ENCODE measurements at regions not wholly inside any gene's neighbourhood (a gene's known extent, or its start where the extent isn't known, plus 50 kb on each side); places are given as distances from the start of the nearest gene placed in this dataset.

DNA sequence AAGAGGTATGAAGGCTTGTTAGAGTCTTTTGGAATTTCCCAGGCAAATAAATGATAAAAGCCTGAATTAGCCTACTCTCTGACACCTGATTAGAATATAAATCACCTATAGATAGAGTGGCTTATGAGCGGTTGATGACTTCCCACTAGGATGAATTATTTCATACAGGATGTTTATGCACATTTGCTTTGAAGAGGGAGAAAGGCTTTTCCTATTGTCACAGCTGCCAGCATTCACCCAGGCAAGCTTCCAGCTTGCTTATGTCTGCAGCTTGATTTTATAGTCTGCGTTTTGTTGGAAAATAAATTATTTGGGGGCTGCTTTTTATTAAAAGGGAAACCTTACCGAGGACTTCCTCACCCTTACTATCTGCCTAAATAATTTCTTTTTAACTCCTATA lies 51.3 kb upstream of the EIF2S2 start:
- peaks cover 41% of the 10 kb centered on the region for H3K4me1 Mint-ChIP-seq (ENCODE audit: unreplicated experiment)
- peak overlapping the region; percentile 48 for H3K27ac Mint-ChIP-seq (ENCODE audit: unreplicated experiment)
- no peak overlapping the region for H3K4me3 Mint-ChIP-seq (ENCODE audit: unreplicated experiment)
- H3K27me3 Mint-ChIP-seq (ENCODE audit: unreplicated experiment), result peaks cover 2% of the 10 kb centered on the region
- no peak for DNase-seq (ENCODE audit: low spot score)
- H3K36me3 Mint-ChIP-seq (ENCODE audit: low read depth, unreplicated experiment), result no peaks in the 10 kb centered on the region
- TF ChIP-seq, protein P1, sequence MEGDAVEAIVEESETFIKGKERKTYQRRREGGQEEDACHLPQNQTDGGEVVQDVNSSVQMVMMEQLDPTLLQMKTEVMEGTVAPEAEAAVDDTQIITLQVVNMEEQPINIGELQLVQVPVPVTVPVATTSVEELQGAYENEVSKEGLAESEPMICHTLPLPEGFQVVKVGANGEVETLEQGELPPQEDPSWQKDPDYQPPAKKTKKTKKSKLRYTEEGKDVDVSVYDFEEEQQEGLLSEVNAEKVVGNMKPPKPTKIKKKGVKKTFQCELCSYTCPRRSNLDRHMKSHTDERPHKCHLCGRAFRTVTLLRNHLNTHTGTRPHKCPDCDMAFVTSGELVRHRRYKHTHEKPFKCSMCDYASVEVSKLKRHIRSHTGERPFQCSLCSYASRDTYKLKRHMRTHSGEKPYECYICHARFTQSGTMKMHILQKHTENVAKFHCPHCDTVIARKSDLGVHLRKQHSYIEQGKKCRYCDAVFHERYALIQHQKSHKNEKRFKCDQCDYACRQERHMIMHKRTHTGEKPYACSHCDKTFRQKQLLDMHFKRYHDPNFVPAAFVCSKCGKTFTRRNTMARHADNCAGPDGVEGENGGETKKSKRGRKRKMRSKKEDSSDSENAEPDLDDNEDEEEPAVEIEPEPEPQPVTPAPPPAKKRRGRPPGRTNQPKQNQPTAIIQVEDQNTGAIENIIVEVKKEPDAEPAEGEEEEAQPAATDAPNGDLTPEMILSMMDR (IDR thresholded peaks at IDR 0.05; ENCODE audit: unreplicated experiment), result no peak
- no peaks in the 10 kb centered on the region for H3K9me3 Mint-ChIP-seq (ENCODE audit: unreplicated experiment)

GRCh38 chr20:34164381-34164984 lies 52.4 kb upstream of the EIF2S2 start:
- Mint-ChIP-seq H3K36me3 (ENCODE audit: low read depth, unreplicated experiment) (no peaks in the 10 kb centered on the region), H3K4me1 (ENCODE audit: unreplicated experiment) (peaks cover 29% of the 10 kb centered on the region), H3K27me3 (ENCODE audit: unreplicated experiment) (peaks cover 2% of the 10 kb centered on the region), H3K9me3 (ENCODE audit: unreplicated experiment) (no peaks in the 10 kb centered on the region), H3K4me3 (ENCODE audit: unreplicated experiment) (no peak overlapping the region), H3K27ac (ENCODE audit: unreplicated experiment) (peak overlapping the region; percentile 87)
- DNase-seq (ENCODE audit: low spot score), result no peak
- TF ChIP-seq, protein P1 (IDR thresholded peaks at IDR 0.05; ENCODE audit: unreplicated experiment), result no peak

DNA sequence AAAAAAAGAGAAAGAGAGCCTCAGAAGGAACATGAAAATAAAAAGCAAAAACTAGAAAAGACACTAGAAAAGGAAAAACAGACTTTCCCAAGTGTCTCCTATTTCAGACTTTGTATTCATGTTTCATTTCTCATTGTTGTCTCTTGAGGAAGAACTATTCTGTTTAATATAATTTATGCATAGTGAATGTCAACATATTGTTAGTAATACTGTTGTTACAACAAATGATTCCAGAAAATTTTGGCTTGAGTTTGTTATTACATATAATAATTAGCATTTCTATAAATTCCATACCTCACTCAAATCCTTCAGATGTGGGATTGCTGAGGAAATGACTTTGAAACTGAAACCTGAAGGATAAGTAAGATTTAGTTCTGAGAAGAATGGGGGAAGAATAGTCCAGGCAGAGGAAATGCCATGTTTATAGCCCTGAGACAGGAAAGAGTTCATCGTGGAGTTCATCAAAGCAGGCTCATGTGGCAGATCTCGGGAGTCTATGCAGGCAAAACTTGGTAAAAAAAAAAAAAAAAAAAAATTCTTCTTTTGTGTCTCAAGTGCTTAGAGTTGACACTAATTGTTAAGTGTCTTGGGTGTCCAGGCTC lies 53.1 kb upstream of the EIF2S2 start:
- Mint-ChIP-seq H3K27ac (ENCODE audit: unreplicated experiment) (peak overlapping the region; percentile 92), H3K4me1 (ENCODE audit: unreplicated experiment) (peaks cover 31% of the 10 kb centered on the region), H3K36me3 (ENCODE audit: low read depth, unreplicated experiment) (no peaks in the 10 kb centered on the region), H3K9me3 (ENCODE audit: unreplicated experiment) (no peaks in the 10 kb centered on the region), H3K27me3 (ENCODE audit: unreplicated experiment) (peaks cover 2% of the 10 kb centered on the region), H3K4me3 (ENCODE audit: unreplicated experiment) (no peak overlapping the region)
- DNase-seq (ENCODE audit: low spot score), result no peak
- TF ChIP-seq, protein P1 (IDR thresholded peaks at IDR 0.05; ENCODE audit: unreplicated experiment), result no peak

GRCh38 chr20:34171640-34172039 lies 59.6 kb upstream of the EIF2S2 start:
- no peaks in the 10 kb centered on the region for H3K36me3 Mint-ChIP-seq (ENCODE audit: low read depth, unreplicated experiment)
- DNase-seq (ENCODE audit: low spot score), result no peak
- TF ChIP-seq, protein P1 (IDR thresholded peaks at IDR 0.05; ENCODE audit: unreplicated experiment), result no peak
- no peaks in the 10 kb centered on the region for H3K9me3 Mint-ChIP-seq (ENCODE audit: unreplicated experiment)
- H3K27me3 Mint-ChIP-seq (ENCODE audit: unreplicated experiment), result peaks cover 2% of the 10 kb centered on the region
- H3K4me3 Mint-ChIP-seq (ENCODE audit: unreplicated experiment), result no peak overlapping the region
- H3K4me1 Mint-ChIP-seq (ENCODE audit: unreplicated experiment), result peaks cover 6% of the 10 kb centered on the region
- H3K27ac Mint-ChIP-seq (ENCODE audit: unreplicated experiment), result no peak overlapping the region

GRCh38 chr20:34172926-34173325 lies 60.9 kb upstream of the EIF2S2 start:
- H3K27me3 Mint-ChIP-seq (ENCODE audit: unreplicated experiment), result peaks cover 2% of the 10 kb centered on the region
- no peaks in the 10 kb centered on the region for H3K36me3 Mint-ChIP-seq (ENCODE audit: low read depth, unreplicated experiment)
- no peak overlapping the region for H3K27ac Mint-ChIP-seq (ENCODE audit: unreplicated experiment)
- DNase-seq (ENCODE audit: low spot score), result no peak
- H3K4me3 Mint-ChIP-seq (ENCODE audit: unreplicated experiment), result no peak overlapping the region
- TF ChIP-seq, protein P1 (IDR thresholded peaks at IDR 0.05; ENCODE audit: unreplicated experiment), result no peak
- H3K4me1 Mint-ChIP-seq (ENCODE audit: unreplicated experiment), result peaks cover 5% of the 10 kb centered on the region
- no peaks in the 10 kb centered on the region for H3K9me3 Mint-ChIP-seq (ENCODE audit: unreplicated experiment)

Measured in endothelial cell (in vitro differentiated cells).